Caco-2 (cell line): ENCODE measurements at regions not wholly inside any gene's neighbourhood (a gene's known extent, or its start where the extent isn't known, plus 50 kb on each side); places are given as distances from the start of the nearest gene placed in this dataset.

ENCODE experiments used
- BruUV-seq: library from RNA; stranded (reverse); fragments of 400-500 nt; replicated peaks from 2 replicates; lab custom pipeline; 2021; lab: Mats Ljungman, UMichigan
- CTCF ChIA-PET: fragments of 300-600 bp; sonication (Branson Sonifier 250); formaldehyde crosslinking; loops from one replicate; lab custom pipeline; 2022; ENCODE audit warnings: antibody characterized with exemption; lab: Charles Lee
- POLR2A ChIA-PET: fragments of 300-600 bp; sonication (Branson Sonifier 250); formaldehyde crosslinking; loops from one replicate; lab custom pipeline; 2022; ENCODE audit warnings: antibody characterized with exemption; lab: Charles Lee
- DNase-seq, 2 experiments: peaks; one replicate each; pipeline versions ENCODE4 v3.0.0 to v3.0.0-alpha.2; 2020 to 2022
- H3K27me3 ChIP-seq: replicated peaks from 2 replicates; pipeline ENCODE4 v1.6.0; 2011; ENCODE audit warnings: low read length; ENCODE audit not compliant: control insufficient read depth, insufficient read depth
- H3K36me3 ChIP-seq: 2 replicates; pipeline ENCODE4 v1.5.1; 2011; ENCODE audit warnings: low read length; ENCODE audit not compliant: control insufficient read depth, insufficient read depth
- H3K4me1 ChIP-seq: fragments of 250-450 bp; sonication (Bioruptor Pico); 2 replicates; pipeline ENCODE4 v1.5.1; 2020; ENCODE audit warnings: mild to moderate bottlenecking
- H3K4me3 ChIP-seq: 2 replicates; pipeline ENCODE4 v1.5.1; 2011; ENCODE audit warnings: low read depth, mild to moderate bottlenecking, control low read depth, low read length
- H3K9me3 ChIP-seq: fragments of 250-450 bp; sonication (Bioruptor Pico); 2 replicates; pipeline ENCODE4 v1.5.1; 2020; ENCODE audit warnings: mild to moderate bottlenecking, moderate library complexity
- H3K27ac Mint-ChIP-seq: one replicate; pipeline ENCODE4 v1.8.0; 2022; ENCODE audit warnings: mixed read lengths; ENCODE audit not compliant: unreplicated experiment
- H3K27me3 Mint-ChIP-seq: one replicate; pipeline ENCODE4 v1.8.0; 2022; ENCODE audit warnings: mixed read lengths; ENCODE audit not compliant: insufficient read depth, unreplicated experiment
- H3K36me3 Mint-ChIP-seq: one replicate; pipeline ENCODE4 v1.8.0; 2022; ENCODE audit warnings: mild to moderate bottlenecking, mixed read lengths; ENCODE audit not compliant: insufficient read depth, unreplicated experiment
- H3K4me1 Mint-ChIP-seq: one replicate; pipeline ENCODE4 v1.8.0; 2022; ENCODE audit warnings: low read depth, mixed read lengths; ENCODE audit not compliant: unreplicated experiment
- H3K4me3 Mint-ChIP-seq: one replicate; pipeline ENCODE4 v1.8.0; 2022; ENCODE audit warnings: mild to moderate bottlenecking, moderate library complexity, mixed read lengths; ENCODE audit not compliant: unreplicated experiment
- H3K9me3 Mint-ChIP-seq: one replicate; pipeline ENCODE4 v1.8.0; 2022; ENCODE audit warnings: mixed read lengths; ENCODE audit not compliant: unreplicated experiment
- CTCF ChIP-seq, 2 experiments: fragments of 200-600 bp in 1 of 2; IDR thresholded peaks; 1 replicate in 1 of 2; 2 replicates in 1 of 2; pipeline versions ENCODE4 v1.5.1 to v1.8.0; 2011 to 2022; ENCODE audit warnings: antibody characterized with exemption in 1 of 2, control low read depth in 1 of 2, inconsistent platforms in 1 of 2, low read depth in 1 of 2, low read length in 1 of 2, mild to moderate bottlenecking in 1 of 2, moderate library complexity in 1 of 2; ENCODE audit not compliant: insufficient read depth in 1 of 2, severe bottlenecking in 1 of 2, unreplicated experiment in 1 of 2
- intact Hi-C: fragments of 100-400 bp; cut with micrococcal nuclease; formaldehyde crosslinking; loops from one replicate; pipeline ENCODE4 v1.10.0; 2022; ENCODE audit not compliant: unreplicated experiment

GRCh38 chr1:114214016-114214415, 60.3 kb upstream of the SYT6 start:
- CTCF ChIA-PET, result interaction anchor here (0.6 to 0.9 kb wide), 2 partner anchors 106 to 120 kb away, joined by 3 to 4 read pairs; no protein-coding TSS in a partner anchor
- intact Hi-C loops, result no loop called here
- H3K36me3 Mint-ChIP-seq, result no peaks in the 10 kb centered on the region

GRCh38 chr1:114209971-114210370, 56.3 kb upstream of the SYT6 start:
- DNase-seq, result no peak
- BruUV-seq, result no TSS peak
- Histone ChIP-seq H3K27me3 (no peaks in the 10 kb centered on the region), H3K36me3 (no peaks in the 10 kb centered on the region), H3K4me3 (no peak overlapping the region), H3K9me3 (no peaks in the 10 kb centered on the region), H3K4me1 (no peaks in the 10 kb centered on the region)
- CTCF ChIA-PET, result no interaction called here
- TF ChIP-seq CTCF (IDR thresholded peaks at IDR 0.05; ENCODE audit: insufficient read depth in 1 of 2, low read depth in 1 of 2, low read length in 1 of 2, severe bottlenecking in 1 of 2, unreplicated experiment in 1 of 2), result no peak
- POLR2A ChIA-PET, result no interaction called here
- no peaks in the 10 kb centered on the region for H3K36me3 Mint-ChIP-seq
- intact Hi-C loops, result no loop called here
- H3K9me3 Mint-ChIP-seq, result no peaks in the 10 kb centered on the region
- no peak overlapping the region for H3K4me3 Mint-ChIP-seq
- H3K27ac Mint-ChIP-seq, result no peak overlapping the region
- no peaks in the 10 kb centered on the region for H3K4me1 Mint-ChIP-seq
- H3K27me3 Mint-ChIP-seq, result peaks cover 12% of the 10 kb centered on the region

More at GRCh38 chr1:114214016-114214415, 60.3 kb upstream of the SYT6 start:
- no peak for DNase-seq
- no peaks in the 10 kb centered on the region for H3K9me3 Mint-ChIP-seq
- H3K4me1 Mint-ChIP-seq, result no peaks in the 10 kb centered on the region
- no peak overlapping the region for H3K27ac Mint-ChIP-seq
- Histone ChIP-seq H3K36me3 (no peaks in the 10 kb centered on the region), H3K4me1 (no peaks in the 10 kb centered on the region), H3K27me3 (no peaks in the 10 kb centered on the region), H3K4me3 (no peak overlapping the region), H3K9me3 (no peaks in the 10 kb centered on the region)
- H3K4me3 Mint-ChIP-seq, result no peak overlapping the region
- BruUV-seq, result no TSS peak
- no peak for TF ChIP-seq CTCF (IDR thresholded peaks at IDR 0.05; ENCODE audit: insufficient read depth in 1 of 2, low read depth in 1 of 2, low read length in 1 of 2, severe bottlenecking in 1 of 2, unreplicated experiment in 1 of 2)
- peaks cover 13% of the 10 kb centered on the region for H3K27me3 Mint-ChIP-seq
- POLR2A ChIA-PET, result no interaction called here

GRCh38 chr1:114208714-114209113, 55.0 kb upstream of the SYT6 start:
- DNase-seq, result no peak
- no peaks in the 10 kb centered on the region for H3K27me3 ChIP-seq
- H3K4me1 ChIP-seq, result no peaks in the 10 kb centered on the region
- no TSS peak for BruUV-seq
- no peaks in the 10 kb centered on the region for H3K9me3 ChIP-seq
- ChIA-PET POLR2A (no interaction called here), CTCF (no interaction called here)
- no peaks in the 10 kb centered on the region for H3K36me3 ChIP-seq
- TF ChIP-seq CTCF (IDR thresholded peaks at IDR 0.05; ENCODE audit: insufficient read depth in 1 of 2, low read depth in 1 of 2, low read length in 1 of 2, severe bottlenecking in 1 of 2, unreplicated experiment in 1 of 2), result no peak
- Mint-ChIP-seq H3K9me3 (no peaks in the 10 kb centered on the region), H3K27ac (no peak overlapping the region), H3K4me1 (no peaks in the 10 kb centered on the region), H3K36me3 (no peaks in the 10 kb centered on the region), H3K27me3 (peaks cover 12% of the 10 kb centered on the region), H3K4me3 (no peak overlapping the region)
- no peak overlapping the region for H3K4me3 ChIP-seq
- intact Hi-C loops, result no loop called here
